ENCODE measurements at regions not wholly inside any gene's neighbourhood (a gene's known extent, or its start where the extent isn't known, plus 50 kb on each side); places are given as distances from the start of the nearest gene placed in this dataset.

GRCh38 chr13:21852043-21852442, 181.2 kb downstream of the FGF9 start:
- DNase-seq (ENCODE audit: low spot score) (no peak), ATAC-seq (no peak)
- TF ChIP-seq CREB1 (CRISPR knock-in tag; IDR thresholded peaks at IDR 0.05; ENCODE audit: low read depth) (no peak), ETS1 (IDR thresholded peaks at IDR 0.05) (no peak), JUNB (IDR thresholded peaks at IDR 0.05; ENCODE audit: unreplicated experiment) (no peak), CTCF (conservative IDR thresholded peaks at IDR 0.05; ENCODE audit: low read depth in 2 of 2) (no peak), STAT1 (IDR thresholded peaks at IDR 0.05; ENCODE audit: unreplicated experiment) (no peak), ZNF462 (CRISPR knock-in tag; IDR thresholded peaks at IDR 0.05) (no peak), ZNF331 (CRISPR knock-in tag; IDR thresholded peaks at IDR 0.05; ENCODE audit: low read depth) (no peak), POLR2AphosphoS5 (IDR thresholded peaks at IDR 0.05; ENCODE audit: low read depth) (no peak), REST (IDR thresholded peaks at IDR 0.05; ENCODE audit: unreplicated experiment) (no peak), EZH2phosphoT487 (IDR thresholded peaks at IDR 0.05; ENCODE audit: unreplicated experiment) (no peak), NANOG (IDR thresholded peaks at IDR 0.05; ENCODE audit: borderline replicate concordance) (no peak), EZH2 (IDR thresholded peaks at IDR 0.05; ENCODE audit: low read depth, unreplicated experiment) (no peak), ZNF114 (CRISPR knock-in tag; IDR thresholded peaks at IDR 0.05) (no peak)
- H2AFZ ChIP-seq, result 0 out of 2 replicates have a peak overlapping the region, but pooled peaks have one; percentile 18
- H3K9me2 ChIP-seq (ENCODE audit: insufficient read depth), result no peaks in the 10 kb centered on the region
- no peak overlapping the region for H3K4me3 Mint-ChIP-seq
- no peaks in the 10 kb centered on the region for H3K27me3 Mint-ChIP-seq (ENCODE audit: insufficient read depth, low read depth, poor library complexity)
- H3K27ac Mint-ChIP-seq, result no peak overlapping the region
- H3K4me1 ChIP-seq (ENCODE audit: insufficient read depth), result 0 out of 2 replicates have a peak, but pooled peaks cover 4% of the 10 kb centered on the region
- no peak overlapping the region for H3K27ac ChIP-seq (ENCODE audit: low read depth)
- no peak overlapping the region for H3K4me3 ChIP-seq
- peaks cover 2% of the 10 kb centered on the region; the same call in 1 of the 3 replicates for H3K9me3 Mint-ChIP-seq
- no peaks in the 10 kb centered on the region for H3K36me3 ChIP-seq (ENCODE audit: insufficient read depth)
- no peaks in the 10 kb centered on the region for H3K27me3 ChIP-seq (ENCODE audit: insufficient read depth)
- peaks cover 3% of the 10 kb centered on the region; the same call in 2 of the 3 replicates for H3K36me3 Mint-ChIP-seq (ENCODE audit: low read depth)
- H3K79me2 ChIP-seq (replicated peaks; ENCODE audit: insufficient read depth), result no peaks in the 10 kb centered on the region
- no peak overlapping the region for H3K4me2 ChIP-seq
- peaks cover 3% of the 10 kb centered on the region for H3K4me1 Mint-ChIP-seq
- no peaks in the 10 kb centered on the region for H3F3A ChIP-seq (replicated peaks; ENCODE audit: low read depth)
- H4K20me1 ChIP-seq (replicated peaks; ENCODE audit: insufficient read depth), result no peaks in the 10 kb centered on the region

Data from GM23338 (cell line).